Gastroesophageal sphincter (tissue), 4 donors: ENCODE measurements at regions not wholly inside any gene's neighbourhood (a gene's known extent, or its start where the extent isn't known, plus 50 kb on each side); places are given as distances from the start of the nearest gene placed in this dataset.

ENCODE experiments used
- ATAC-seq: fragments of 150-250 bp; one replicate; pipeline ENCODE4 v1.9.1; 2016; ENCODE audit warnings: mild to moderate bottlenecking, moderate library complexity
- H3K27ac ChIP-seq, 4 donors: fragments of 200-600 bp; sonication (generic) in 3 of 4; 1 replicate in 3 of 4; 2 replicates in 1 of 4; pipeline ENCODE4 v1.5.1; 2016 to 2019
- H3K27me3 ChIP-seq: fragments of 200-600 bp; sonication (generic); one replicate; pipeline ENCODE4 v1.5.1; 2019
- H3K36me3 ChIP-seq, 2 donors: fragments of 200-600 bp; sonication (generic); one replicate each; pipeline ENCODE4 v1.5.1; 2019; ENCODE audit warnings: control low read depth in 1 of 2
- H3K4me1 ChIP-seq, 3 donors: fragments of 200-600 bp; sonication (generic); 1 replicate in 2 of 3; 2 replicates in 1 of 3; pipeline ENCODE4 v1.5.1; 2016 to 2019; ENCODE audit warnings: control low read depth in 2 of 3
- H3K4me3 ChIP-seq, 2 donors: fragments of 200-600 bp; sonication (generic); one replicate each; pipeline ENCODE4 v1.5.1; 2019; ENCODE audit warnings: mild to moderate bottlenecking in 1 of 2, moderate library complexity in 1 of 2
- H3K9me3 ChIP-seq, 3 donors: fragments of 200-600 bp; sonication (generic); one replicate each; pipeline ENCODE4 v1.5.1; 2017 to 2019; ENCODE audit warnings: control low read depth in 2 of 3
- EP300 ChIP-seq: sonication (generic); formaldehyde crosslinking; IDR thresholded peaks from one replicate; pipeline ENCODE4 v1.6.1; 2017; ENCODE audit warnings: antibody characterized with exemption, mild to moderate bottlenecking
- POLR2A ChIP-seq, 2 donors: fragments of 450-650 bp; IDR thresholded peaks; one replicate each; pipeline ENCODE4 v1.6.1; 2017; ENCODE audit warnings: antibody characterized with exemption in 2 of 2, mild to moderate bottlenecking in 2 of 2, moderate library complexity in 1 of 2
- POLR2AphosphoS5 ChIP-seq: sonication (generic); formaldehyde crosslinking; IDR thresholded peaks from one replicate; pipeline ENCODE4 v1.6.1; 2017; ENCODE audit warnings: antibody characterized with exemption
- WGBS, 2 donors: methylation state at CpG; one replicate each; pipeline ENCODE4 v1.1.5; 2018; ENCODE audit warnings: low coverage in 1 of 2; 5-methylcytosine and 5-hydroxymethylcytosine counted together
- TF ChIP-seq, protein P1 (sequence below), 4 experiments: fragments of 200-600 bp in 2 of 4; fragments of 450-650 bp in 2 of 4; sonication (generic) in 1 of 4; IDR thresholded peaks; one replicate each; pipeline ENCODE4 v1.5.1; 2017 to 2019; ENCODE audit warnings: antibody characterized with exemption in 4 of 4, mild to moderate bottlenecking in 2 of 4, moderate library complexity in 2 of 4

DNA sequence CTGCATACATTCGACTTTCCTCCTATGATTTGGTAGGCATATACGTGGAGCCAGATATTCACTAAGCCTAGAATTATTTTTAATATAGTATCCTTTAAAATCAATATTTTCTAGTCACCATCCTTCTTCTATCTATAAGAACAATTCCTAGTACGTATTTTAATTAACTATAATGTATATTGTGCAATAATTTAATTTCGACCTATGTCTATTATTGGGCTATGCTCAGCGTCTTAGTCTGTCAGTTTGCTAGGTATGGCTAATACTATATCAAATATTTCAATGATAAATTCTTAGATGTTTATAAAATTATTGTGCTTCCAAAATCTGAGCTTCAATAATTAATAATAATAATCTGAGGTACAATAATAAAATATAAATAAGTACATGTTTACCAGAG, 705.3 kb downstream of the PRELID2 start:
- Histone ChIP-seq H3K36me3 (no peaks in the 10 kb centered on the region), H3K27ac (no peak overlapping the region), H3K27me3 (no peaks in the 10 kb centered on the region), H3K4me1 (no peaks in the 10 kb centered on the region), H3K9me3 (no peaks in the 10 kb centered on the region), H3K4me3 (no peak overlapping the region)
- ATAC-seq = no peak
- WGBS, 2 donors = 87 to 92% methylated on average over 4 to 5 of the region's 5 CpGs
- no peak for TF ChIP-seq POLR2AphosphoS5
- TF ChIP-seq POLR2A (IDR thresholded peaks at IDR 0.05) = no peak
- TF ChIP-seq, protein P1, sequence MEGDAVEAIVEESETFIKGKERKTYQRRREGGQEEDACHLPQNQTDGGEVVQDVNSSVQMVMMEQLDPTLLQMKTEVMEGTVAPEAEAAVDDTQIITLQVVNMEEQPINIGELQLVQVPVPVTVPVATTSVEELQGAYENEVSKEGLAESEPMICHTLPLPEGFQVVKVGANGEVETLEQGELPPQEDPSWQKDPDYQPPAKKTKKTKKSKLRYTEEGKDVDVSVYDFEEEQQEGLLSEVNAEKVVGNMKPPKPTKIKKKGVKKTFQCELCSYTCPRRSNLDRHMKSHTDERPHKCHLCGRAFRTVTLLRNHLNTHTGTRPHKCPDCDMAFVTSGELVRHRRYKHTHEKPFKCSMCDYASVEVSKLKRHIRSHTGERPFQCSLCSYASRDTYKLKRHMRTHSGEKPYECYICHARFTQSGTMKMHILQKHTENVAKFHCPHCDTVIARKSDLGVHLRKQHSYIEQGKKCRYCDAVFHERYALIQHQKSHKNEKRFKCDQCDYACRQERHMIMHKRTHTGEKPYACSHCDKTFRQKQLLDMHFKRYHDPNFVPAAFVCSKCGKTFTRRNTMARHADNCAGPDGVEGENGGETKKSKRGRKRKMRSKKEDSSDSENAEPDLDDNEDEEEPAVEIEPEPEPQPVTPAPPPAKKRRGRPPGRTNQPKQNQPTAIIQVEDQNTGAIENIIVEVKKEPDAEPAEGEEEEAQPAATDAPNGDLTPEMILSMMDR (IDR thresholded peaks at IDR 0.05) = no peak
- TF ChIP-seq EP300 = no peak

DNA sequence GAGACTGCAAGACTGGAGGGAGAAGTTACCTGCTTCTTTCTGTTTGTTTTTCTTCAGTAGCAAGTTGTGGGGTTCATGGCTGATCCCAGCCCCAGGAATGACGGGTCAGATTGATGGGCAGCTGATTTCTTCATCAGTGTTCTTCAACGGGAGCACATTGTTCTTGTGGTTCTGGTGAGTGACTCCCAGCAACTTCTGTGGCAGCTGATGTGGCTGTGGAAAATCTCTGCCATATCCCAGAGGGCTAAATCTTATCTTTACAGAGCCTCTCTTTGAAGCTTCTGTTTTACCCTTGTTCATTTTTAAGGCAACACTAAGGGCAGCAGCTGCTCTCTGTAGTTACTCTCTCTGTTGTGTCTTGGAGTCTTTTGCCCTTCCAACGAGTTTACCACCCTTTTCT, 710.3 kb downstream of the PRELID2 start:
- Histone ChIP-seq H3K27me3 (no peaks in the 10 kb centered on the region), H3K27ac (no peak overlapping the region), H3K4me3 (no peak overlapping the region), H3K4me1 (no peaks in the 10 kb centered on the region), H3K36me3 (no peaks in the 10 kb centered on the region), H3K9me3 (no peaks in the 10 kb centered on the region)
- 13 to 43% methylated on average over 1 to 2 of the region's 3 CpGs for WGBS, 2 donors
- TF ChIP-seq, protein P1 (IDR thresholded peaks at IDR 0.05) = no peak
- TF ChIP-seq EP300 = no peak
- no peak for ATAC-seq

DNA sequence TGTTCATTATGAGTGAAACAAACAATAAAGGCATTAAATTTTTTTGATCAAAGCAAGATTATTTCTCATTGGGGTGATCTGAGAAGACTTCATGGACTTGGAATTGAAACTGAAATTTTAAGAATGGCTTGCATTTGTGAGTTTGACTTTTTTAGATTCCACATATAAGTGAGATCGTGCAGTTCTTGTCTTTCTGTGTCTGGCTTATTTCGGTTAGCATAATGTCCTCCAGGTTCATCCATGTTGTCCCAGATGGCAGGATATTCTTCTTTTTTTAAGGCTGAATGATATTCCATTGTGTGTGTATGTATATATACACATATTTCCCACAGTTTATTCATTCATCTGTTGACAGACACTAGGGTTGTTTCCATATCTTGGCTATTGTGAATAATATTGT, 716.5 kb downstream of the PRELID2 start:
- Histone ChIP-seq H3K36me3 (no peaks in the 10 kb centered on the region), H3K9me3 (no peaks in the 10 kb centered on the region), H3K4me3 (no peak overlapping the region), H3K27me3 (no peaks in the 10 kb centered on the region), H3K27ac (no peak overlapping the region), H3K4me1 (no peaks in the 10 kb centered on the region)
- no peak for TF ChIP-seq POLR2A (IDR thresholded peaks at IDR 0.05)
- no peak for TF ChIP-seq EP300
- TF ChIP-seq POLR2AphosphoS5 = no peak
- TF ChIP-seq, protein P1 (IDR thresholded peaks at IDR 0.05) = no peak
- no peak for ATAC-seq
- 83 to 89% methylated on average over 2 of the region's 2 CpGs for WGBS, 2 donors

DNA sequence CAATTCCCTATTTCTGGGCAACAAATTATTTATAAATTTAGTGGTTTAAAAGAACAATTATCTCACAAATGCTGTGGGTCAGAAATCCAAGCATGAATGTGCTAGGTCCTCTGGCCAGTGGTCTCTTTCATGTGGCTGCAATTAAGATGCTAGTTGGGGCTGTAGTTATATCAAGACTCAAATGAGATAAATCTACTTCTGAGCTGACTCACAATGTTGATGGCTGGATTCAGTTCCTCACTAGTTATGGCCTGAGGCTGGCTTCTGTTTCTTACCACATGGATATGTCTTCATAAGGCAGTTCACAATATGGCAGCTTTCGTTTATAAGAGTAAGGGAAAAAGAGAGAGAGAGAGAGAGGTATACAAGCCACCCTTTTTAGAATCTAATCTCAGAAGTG, 717.0 kb downstream of the PRELID2 start:
- no peak for TF ChIP-seq POLR2A (IDR thresholded peaks at IDR 0.05)
- no peak for TF ChIP-seq POLR2AphosphoS5
- TF ChIP-seq, protein P1 (IDR thresholded peaks at IDR 0.05) = no peak
- no peak for TF ChIP-seq EP300
- Histone ChIP-seq H3K27me3 (no peaks in the 10 kb centered on the region), H3K4me1 (no peaks in the 10 kb centered on the region), H3K27ac (no peak overlapping the region), H3K36me3 (no peaks in the 10 kb centered on the region), H3K9me3 (no peaks in the 10 kb centered on the region), H3K4me3 (no peak overlapping the region)
- WGBS, 2 donors = 60 to 73% methylated on average over 1 of the region's 1 CpG
- no peak for ATAC-seq

DNA sequence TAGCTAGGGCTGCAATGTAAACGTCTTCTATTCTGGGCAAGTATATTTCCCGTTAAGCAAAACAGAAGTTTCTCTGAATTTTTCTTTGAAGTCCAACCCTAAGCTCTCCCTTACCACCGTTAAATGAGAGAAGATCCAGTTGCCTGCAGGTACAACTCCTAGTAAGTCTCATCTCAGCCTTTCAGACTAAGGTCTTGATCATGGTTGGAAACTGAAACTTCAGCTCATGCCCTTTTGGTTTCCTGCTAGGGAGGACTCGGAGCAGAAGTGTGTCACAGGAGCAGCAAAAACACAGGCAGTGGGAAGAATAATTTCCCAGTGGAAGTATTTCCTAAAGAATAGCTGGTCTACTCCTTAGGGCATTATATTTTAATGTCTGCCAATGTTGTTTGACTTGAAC, 717.9 kb downstream of the PRELID2 start:
- no peaks in the 10 kb centered on the region for H3K9me3 ChIP-seq
- H3K27me3 ChIP-seq = no peaks in the 10 kb centered on the region
- ATAC-seq = no peak
- no peak for TF ChIP-seq POLR2AphosphoS5
- TF ChIP-seq POLR2A (IDR thresholded peaks at IDR 0.05) = no peak
- TF ChIP-seq, protein P1 (IDR thresholded peaks at IDR 0.05) = no peak
- TF ChIP-seq EP300 = no peak
- no peak overlapping the region for H3K4me3 ChIP-seq
- 79% methylated on average over 3 to 4 of the region's 4 CpGs for WGBS, 2 donors
- no peaks in the 10 kb centered on the region for H3K4me1 ChIP-seq
- H3K27ac ChIP-seq = no peak overlapping the region
- H3K36me3 ChIP-seq = no peaks in the 10 kb centered on the region
